Muscle layer of duodenum (tissue), 2 donors: ENCODE measurements at regions not wholly inside any gene's neighbourhood (a gene's known extent, or its start where the extent isn't known, plus 50 kb on each side); places are given as distances from the start of the nearest gene placed in this dataset.
A peak's percentile ranks its signal among the peaks of the same experiment; 100 is the strongest.

Source experiments
- H3K27ac ChIP-seq: one replicate; pipeline ENCODE4 v1.7.0; 2013; ENCODE audit warnings: mild to moderate bottlenecking, low read length
- H3K27me3 ChIP-seq: one replicate; pipeline ENCODE4 v1.7.0; 2013; ENCODE audit warnings: low read depth, mild to moderate bottlenecking, control low read depth, low read length
- H3K36me3 ChIP-seq, 2 donors: one replicate each; pipeline ENCODE4 v1.7.0; 2013; ENCODE audit warnings: low read length in 2 of 2, control low read depth in 1 of 2, mild to moderate bottlenecking in 1 of 2; ENCODE audit not compliant: insufficient read depth in 2 of 2, control insufficient read depth in 1 of 2
- H3K4me1 ChIP-seq, 2 donors: one replicate each; pipeline ENCODE4 v1.7.0; 2013; ENCODE audit warnings: low read length in 2 of 2, mild to moderate bottlenecking in 2 of 2, control low read depth in 1 of 2, moderate library complexity in 1 of 2; ENCODE audit not compliant: insufficient read depth in 2 of 2, control insufficient read depth in 1 of 2
- H3K4me3 ChIP-seq, 2 donors: one replicate each; pipeline ENCODE4 v1.7.0; 2013; ENCODE audit warnings: low read length in 2 of 2, low read depth in 1 of 2, mild to moderate bottlenecking in 1 of 2
- H3K9me3 ChIP-seq, 2 donors: one replicate each; pipeline ENCODE4 v1.7.0; 2013; ENCODE audit warnings: low read length in 2 of 2, control low read depth in 1 of 2, mild to moderate bottlenecking in 1 of 2; ENCODE audit not compliant: control insufficient read depth in 1 of 2
- donor health status: healthy.

GRCh38 chr12:93177208-93178153 is 200.2 kb upstream of the NUDT4 start:
- H3K27ac ChIP-seq = peak overlapping the region; percentile 10
- no peak overlapping the region for H3K4me3 ChIP-seq
- no peaks in the 10 kb centered on the region for H3K9me3 ChIP-seq
- H3K27me3 ChIP-seq = no peaks in the 10 kb centered on the region
- peaks cover 14 to 58% of the 10 kb centered on the region in 2 donors for H3K4me1 ChIP-seq
- H3K36me3 ChIP-seq = no peaks in the 10 kb centered on the region

- Histone ChIP-seq H3K9me3 (no peaks in the 10 kb centered on the region), H3K27me3 (no peaks in the 10 kb centered on the region), H3K4me1 (peaks cover 14 to 50% of the 10 kb centered on the region in 2 donors), H3K4me3 (no peak overlapping the region), H3K27ac (no peak overlapping the region), H3K36me3 (no peaks in the 10 kb centered on the region)
Measured at GRCh38 chr12:93178154-93178878, 199.4 kb upstream of the NUDT4 start.

GRCh38 chr12:93179792-93180191 is 197.9 kb upstream of the NUDT4 start:
- peaks cover 8 to 48% of the 10 kb centered on the region in 2 donors for H3K4me1 ChIP-seq
- no peak overlapping the region for H3K4me3 ChIP-seq
- no peaks in the 10 kb centered on the region for H3K36me3 ChIP-seq
- no peaks in the 10 kb centered on the region for H3K27me3 ChIP-seq
- no peak overlapping the region for H3K27ac ChIP-seq
- no peaks in the 10 kb centered on the region for H3K9me3 ChIP-seq

- H3K27ac ChIP-seq = no peak overlapping the region
- H3K4me1 ChIP-seq = peaks cover 8 to 42% of the 10 kb centered on the region in 2 donors
- H3K4me3 ChIP-seq = no peak overlapping the region
- no peaks in the 10 kb centered on the region for H3K36me3 ChIP-seq
- H3K9me3 ChIP-seq = no peaks in the 10 kb centered on the region
- no peaks in the 10 kb centered on the region for H3K27me3 ChIP-seq
Measured at GRCh38 chr12:93180566-93180965, 197.2 kb upstream of the NUDT4 start.

GRCh38 chr12:93181409-93181965 is 196.2 kb upstream of the NUDT4 start:
- no peaks in the 10 kb centered on the region for H3K9me3 ChIP-seq
- no peak overlapping the region for H3K4me3 ChIP-seq
- no peak overlapping the region for H3K27ac ChIP-seq
- no peaks in the 10 kb centered on the region for H3K36me3 ChIP-seq
- no peaks in the 10 kb centered on the region for H3K27me3 ChIP-seq
- H3K4me1 ChIP-seq = peaks cover 3 to 34% of the 10 kb centered on the region in 2 donors

GRCh38 chr12:93183940-93184671 is 193.6 kb upstream of the NUDT4 start:
- no peaks in the 10 kb centered on the region for H3K36me3 ChIP-seq
- H3K4me1 ChIP-seq = peaks cover 0 to 22% of the 10 kb centered on the region in 2 donors
- H3K9me3 ChIP-seq = no peaks in the 10 kb centered on the region
- no peak overlapping the region for H3K4me3 ChIP-seq
- no peaks in the 10 kb centered on the region for H3K27me3 ChIP-seq
- H3K27ac ChIP-seq = peak overlapping the region; percentile 73

- H3K4me3 ChIP-seq = no peak overlapping the region
- H3K27me3 ChIP-seq = no peaks in the 10 kb centered on the region
- H3K36me3 ChIP-seq = no peaks in the 10 kb centered on the region
- H3K27ac ChIP-seq = peak overlapping the region; percentile 73
- peaks cover 0 to 16% of the 10 kb centered on the region in 2 donors for H3K4me1 ChIP-seq
- H3K9me3 ChIP-seq = no peaks in the 10 kb centered on the region
Measured at GRCh38 chr12:93184672-93185368, 192.9 kb upstream of the NUDT4 start.

GRCh38 chr12:93185369-93185741 is 192.4 kb upstream of the NUDT4 start:
- Histone ChIP-seq H3K27me3 (no peaks in the 10 kb centered on the region), H3K9me3 (no peaks in the 10 kb centered on the region), H3K4me1 (peaks cover 0 to 13% of the 10 kb centered on the region in 2 donors), H3K36me3 (no peaks in the 10 kb centered on the region), H3K4me3 (no peak overlapping the region), H3K27ac (no peak overlapping the region)

- H3K4me3 ChIP-seq = no peak overlapping the region
- no peak overlapping the region for H3K27ac ChIP-seq
- no peaks in the 10 kb centered on the region for H3K36me3 ChIP-seq
- no peaks in the 10 kb centered on the region for H3K27me3 ChIP-seq
- no peaks in the 10 kb centered on the region for H3K9me3 ChIP-seq
- H3K4me1 ChIP-seq = peaks cover 0 to 13% of the 10 kb centered on the region in 2 donors
Measured at GRCh38 chr12:93186131-93186530, 191.6 kb upstream of the NUDT4 start.

GRCh38 chr12:93186621-93187020 is 191.1 kb upstream of the NUDT4 start:
- Histone ChIP-seq H3K27ac (no peak overlapping the region), H3K4me3 (no peak overlapping the region), H3K27me3 (no peaks in the 10 kb centered on the region), H3K4me1 (peaks cover 0 to 13% of the 10 kb centered on the region in 2 donors), H3K9me3 (no peaks in the 10 kb centered on the region), H3K36me3 (no peaks in the 10 kb centered on the region)
